ENCODE measurements at regions not wholly inside any gene's neighbourhood (a gene's known extent, or its start where the extent isn't known, plus 50 kb on each side); places are given as distances from the start of the nearest gene placed in this dataset.
"Not testable (repeated sequence)": the region's sequence is repeated elsewhere in the genome, so short reads cannot be mapped to it uniquely, and the experiment has no call there.

DNA sequence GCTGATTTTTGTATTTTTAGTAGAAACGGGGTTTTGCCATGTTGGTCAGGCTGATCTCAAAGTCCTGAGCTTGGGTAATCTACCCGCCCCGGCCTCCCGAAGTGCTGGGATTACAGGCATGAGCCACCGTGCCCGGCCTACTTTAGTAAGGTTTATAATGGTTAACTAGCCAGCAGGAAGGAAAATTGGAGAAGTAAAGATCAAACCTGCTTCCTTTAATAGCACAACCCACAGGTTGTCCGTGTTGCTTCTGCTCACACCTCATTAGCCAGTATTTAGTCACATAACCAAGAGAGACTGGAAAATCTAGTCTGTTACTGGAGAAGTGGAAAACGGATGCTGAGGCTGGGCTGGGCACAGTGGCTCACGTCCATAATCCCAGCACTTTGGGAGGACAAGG lies 51.9 kb upstream of the TBL1XR1 start:
- H3K4me1 ChIP-seq (ENCODE audit: control insufficient read depth in 1 of 2, insufficient read depth in 2 of 2, low read length in 2 of 2), result no peaks in the 10 kb centered on the region
- no peaks in the 10 kb centered on the region for H3K36me3 ChIP-seq (ENCODE audit: control insufficient read depth in 1 of 2, insufficient read depth in 2 of 2, low read length in 2 of 2)
- no peaks in the 10 kb centered on the region for H3K27me3 ChIP-seq (ENCODE audit: low read depth, low read length)
- H3K4me3 ChIP-seq (ENCODE audit: low read depth in 1 of 2, low read length in 2 of 2), result no peak overlapping the region
- H3K9me3 ChIP-seq (ENCODE audit: control insufficient read depth in 1 of 2, low read length in 2 of 2), result no peaks in the 10 kb centered on the region
- H3K27ac ChIP-seq (ENCODE audit: low read length), result no peak overlapping the region

DNA sequence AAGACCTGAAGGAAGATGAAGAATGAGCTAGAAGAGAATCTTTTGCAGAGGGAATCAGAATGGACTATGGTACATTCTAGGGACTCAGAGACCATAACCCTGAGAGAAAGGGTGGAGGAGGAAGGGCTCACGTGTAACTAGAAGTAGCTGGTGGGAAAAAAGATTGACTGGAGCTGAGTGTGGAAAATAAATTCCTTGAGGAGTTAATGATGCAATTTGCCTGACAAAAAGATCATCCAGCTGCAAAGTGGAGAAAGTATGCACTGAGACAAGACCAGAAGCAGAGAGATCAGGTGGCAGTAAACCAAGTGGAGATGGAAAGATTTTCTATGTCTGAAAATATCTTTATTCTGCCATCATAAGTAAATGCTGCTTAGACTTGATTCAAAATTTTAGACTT lies 52.9 kb upstream of the TBL1XR1 start:
- no peaks in the 10 kb centered on the region for H3K4me1 ChIP-seq (ENCODE audit: control insufficient read depth in 1 of 2, insufficient read depth in 2 of 2, low read length in 2 of 2)
- H3K9me3 ChIP-seq (ENCODE audit: control insufficient read depth in 1 of 2, low read length in 2 of 2), result no peaks in the 10 kb centered on the region
- H3K27me3 ChIP-seq (ENCODE audit: low read depth, low read length), result no peaks in the 10 kb centered on the region
- no peaks in the 10 kb centered on the region for H3K36me3 ChIP-seq (ENCODE audit: control insufficient read depth in 1 of 2, insufficient read depth in 2 of 2, low read length in 2 of 2)
- H3K27ac ChIP-seq (ENCODE audit: low read length), result no peak overlapping the region
- H3K4me3 ChIP-seq (ENCODE audit: low read depth in 1 of 2, low read length in 2 of 2), result no peak overlapping the region

DNA sequence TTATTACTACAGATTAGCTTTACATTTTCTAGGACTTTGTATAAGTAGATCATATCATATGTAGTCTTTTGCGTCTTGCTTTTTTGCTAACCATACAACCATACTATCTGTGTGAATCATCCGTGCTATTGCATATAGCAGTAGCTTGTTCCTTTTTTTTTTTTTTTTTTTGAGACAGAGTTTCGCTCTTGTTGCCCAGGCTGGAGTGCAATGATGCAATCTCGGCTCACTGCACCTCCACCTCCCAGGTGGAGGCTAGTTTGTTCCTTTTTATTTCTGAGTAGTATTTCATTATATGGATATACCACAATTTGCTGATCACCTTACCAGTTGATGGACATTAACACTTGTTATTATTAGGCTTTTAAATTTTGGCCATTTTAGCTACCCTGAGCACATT lies 54.5 kb upstream of the TBL1XR1 start:
- no peak overlapping the region for H3K27ac ChIP-seq (ENCODE audit: low read length)
- no peaks in the 10 kb centered on the region for H3K27me3 ChIP-seq (ENCODE audit: low read depth, low read length)
- H3K36me3 ChIP-seq (ENCODE audit: control insufficient read depth in 1 of 2, insufficient read depth in 2 of 2, low read length in 2 of 2), result no peaks in the 10 kb centered on the region
- no peaks in the 10 kb centered on the region for H3K4me1 ChIP-seq (ENCODE audit: control insufficient read depth in 1 of 2, insufficient read depth in 2 of 2, low read length in 2 of 2)
- no peak overlapping the region for H3K4me3 ChIP-seq (ENCODE audit: low read depth in 1 of 2, low read length in 2 of 2)
- H3K9me3 ChIP-seq (ENCODE audit: control insufficient read depth in 1 of 2, low read length in 2 of 2), result no peaks in the 10 kb centered on the region

DNA sequence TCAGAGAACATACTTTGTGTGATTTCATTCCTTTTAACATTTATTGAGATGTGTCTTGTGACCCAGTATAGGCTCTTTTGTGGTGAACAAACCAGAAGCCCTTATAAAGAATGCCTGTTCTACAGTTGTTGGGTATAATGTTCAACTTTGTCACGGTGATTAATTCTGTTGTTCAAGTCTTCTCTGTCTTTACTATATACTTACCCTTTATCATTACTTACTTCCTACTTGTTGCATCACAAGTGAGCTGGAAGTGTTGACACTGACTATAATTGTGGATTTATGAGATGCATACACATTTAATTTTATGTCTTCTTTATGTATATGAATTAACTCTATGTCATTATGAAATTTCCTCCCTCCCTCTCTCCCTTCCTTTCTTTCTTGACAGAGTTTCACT lies 59.7 kb upstream of the TBL1XR1 start:
- H3K27me3 ChIP-seq (ENCODE audit: low read depth, low read length), result no peaks in the 10 kb centered on the region
- H3K36me3 ChIP-seq (ENCODE audit: control insufficient read depth in 1 of 2, insufficient read depth in 2 of 2, low read length in 2 of 2), result no peaks in the 10 kb centered on the region
- no peak overlapping the region for H3K4me3 ChIP-seq (ENCODE audit: low read depth in 1 of 2, low read length in 2 of 2)
- H3K27ac ChIP-seq (ENCODE audit: low read length), result no peak overlapping the region
- no peaks in the 10 kb centered on the region for H3K9me3 ChIP-seq (ENCODE audit: control insufficient read depth in 1 of 2, low read length in 2 of 2)
- no peaks in the 10 kb centered on the region for H3K4me1 ChIP-seq (ENCODE audit: control insufficient read depth in 1 of 2, insufficient read depth in 2 of 2, low read length in 2 of 2)

DNA sequence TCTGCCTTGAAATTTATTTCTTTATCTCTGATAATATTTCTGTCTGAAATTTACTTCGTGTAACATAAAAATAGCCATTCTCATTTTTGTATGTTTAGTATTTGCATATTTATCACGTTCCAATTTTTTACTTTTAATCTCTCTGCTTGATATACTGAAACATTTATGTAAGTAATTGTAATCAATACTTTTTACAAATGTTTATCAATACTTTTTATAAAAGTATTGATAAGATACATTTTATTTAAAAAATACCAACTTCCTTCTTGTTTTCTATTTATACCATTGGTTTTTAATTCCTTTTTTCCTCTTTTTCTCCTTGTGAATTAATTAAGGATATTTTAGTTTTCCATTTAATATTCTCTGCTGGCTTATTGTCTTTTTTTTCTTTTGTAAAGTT lies 60.3 kb upstream of the TBL1XR1 start:
- H3K9me3 ChIP-seq (ENCODE audit: control insufficient read depth in 1 of 2, low read length in 2 of 2), result no peaks in the 10 kb centered on the region
- H3K27me3 ChIP-seq (ENCODE audit: low read depth, low read length), result no peaks in the 10 kb centered on the region
- no peaks in the 10 kb centered on the region for H3K36me3 ChIP-seq (ENCODE audit: control insufficient read depth in 1 of 2, insufficient read depth in 2 of 2, low read length in 2 of 2)
- H3K27ac ChIP-seq (ENCODE audit: low read length), result no peak overlapping the region
- no peak overlapping the region for H3K4me3 ChIP-seq (ENCODE audit: low read depth in 1 of 2, low read length in 2 of 2)
- H3K4me1 ChIP-seq (ENCODE audit: control insufficient read depth in 1 of 2, insufficient read depth in 2 of 2, low read length in 2 of 2), result no peaks in the 10 kb centered on the region

DNA sequence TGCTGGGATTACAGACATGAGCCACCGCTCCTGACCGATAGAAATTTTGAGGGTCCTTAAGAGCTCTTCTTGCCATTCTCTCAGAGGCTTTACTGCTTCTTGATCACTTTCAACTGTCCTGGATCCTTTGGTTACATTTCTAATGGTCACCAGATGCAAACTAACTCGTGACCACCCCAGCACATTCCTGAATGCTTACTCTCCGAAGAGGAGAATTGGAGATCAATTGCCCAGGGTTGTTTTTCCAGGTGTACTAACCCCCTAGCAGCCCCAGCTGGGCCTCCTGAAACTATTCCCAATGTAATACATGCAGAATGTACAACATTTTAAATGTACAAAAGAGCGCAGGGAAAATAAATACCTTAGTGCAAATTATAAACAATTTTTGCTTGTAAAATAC lies 65.1 kb upstream of the TBL1XR1 start:
- Histone ChIP-seq H3K27me3 (ENCODE audit: low read depth, low read length) (no peaks in the 10 kb centered on the region), H3K9me3 (ENCODE audit: control insufficient read depth in 1 of 2, low read length in 2 of 2) (no peaks in the 10 kb centered on the region), H3K4me3 (ENCODE audit: low read depth in 1 of 2, low read length in 2 of 2) (no peak overlapping the region), H3K27ac (ENCODE audit: low read length) (no peak overlapping the region), H3K4me1 (ENCODE audit: control insufficient read depth in 1 of 2, insufficient read depth in 2 of 2, low read length in 2 of 2) (no peaks in the 10 kb centered on the region), H3K36me3 (ENCODE audit: control insufficient read depth in 1 of 2, insufficient read depth in 2 of 2, low read length in 2 of 2) (no peaks in the 10 kb centered on the region)

DNA sequence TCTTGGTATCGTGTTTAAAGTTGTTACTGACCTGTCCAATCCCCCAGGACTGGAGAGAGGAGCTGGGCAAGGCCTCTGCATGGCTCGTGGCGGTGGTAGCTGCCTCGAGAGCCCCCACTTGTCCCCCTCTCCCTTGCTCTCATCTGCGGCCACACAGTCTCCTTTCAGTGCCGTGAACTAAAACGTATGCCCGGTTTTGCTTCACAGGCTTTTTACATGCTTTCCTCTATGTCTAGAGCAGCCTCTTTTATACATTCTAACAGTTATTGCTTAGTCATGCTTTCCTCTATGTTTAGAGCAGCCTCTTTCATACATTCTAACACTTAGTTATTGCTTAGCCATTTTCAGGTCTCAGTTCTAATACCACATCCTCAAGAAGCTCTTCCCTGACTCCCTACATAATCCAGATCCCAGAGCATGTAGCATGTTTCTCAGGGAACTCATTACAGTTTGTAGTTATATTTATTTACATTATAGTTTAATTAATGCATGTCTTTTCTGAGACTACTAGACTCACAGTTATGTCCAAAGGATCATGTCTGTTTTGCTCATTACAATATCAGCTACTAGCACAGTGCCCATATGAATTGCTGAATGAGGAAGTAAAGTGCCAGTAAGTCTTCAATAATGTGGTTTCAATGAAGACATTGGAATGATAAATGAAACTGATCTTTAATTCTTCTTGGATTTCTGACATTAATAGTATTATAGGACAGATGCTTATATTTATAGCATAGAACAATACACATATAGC lies 66.5 kb upstream of the TBL1XR1 start:
- Histone ChIP-seq H3K4me1 (ENCODE audit: control insufficient read depth in 1 of 2, insufficient read depth in 2 of 2, low read length in 2 of 2) (no peaks in the 10 kb centered on the region), H3K27ac (ENCODE audit: low read length) (no peak overlapping the region), H3K36me3 (ENCODE audit: control insufficient read depth in 1 of 2, insufficient read depth in 2 of 2, low read length in 2 of 2) (no peaks in the 10 kb centered on the region), H3K4me3 (ENCODE audit: low read depth in 1 of 2, low read length in 2 of 2) (no peak overlapping the region), H3K27me3 (ENCODE audit: low read depth, low read length) (no peaks in the 10 kb centered on the region), H3K9me3 (ENCODE audit: control insufficient read depth in 1 of 2, low read length in 2 of 2) (no peaks in the 10 kb centered on the region)

DNA sequence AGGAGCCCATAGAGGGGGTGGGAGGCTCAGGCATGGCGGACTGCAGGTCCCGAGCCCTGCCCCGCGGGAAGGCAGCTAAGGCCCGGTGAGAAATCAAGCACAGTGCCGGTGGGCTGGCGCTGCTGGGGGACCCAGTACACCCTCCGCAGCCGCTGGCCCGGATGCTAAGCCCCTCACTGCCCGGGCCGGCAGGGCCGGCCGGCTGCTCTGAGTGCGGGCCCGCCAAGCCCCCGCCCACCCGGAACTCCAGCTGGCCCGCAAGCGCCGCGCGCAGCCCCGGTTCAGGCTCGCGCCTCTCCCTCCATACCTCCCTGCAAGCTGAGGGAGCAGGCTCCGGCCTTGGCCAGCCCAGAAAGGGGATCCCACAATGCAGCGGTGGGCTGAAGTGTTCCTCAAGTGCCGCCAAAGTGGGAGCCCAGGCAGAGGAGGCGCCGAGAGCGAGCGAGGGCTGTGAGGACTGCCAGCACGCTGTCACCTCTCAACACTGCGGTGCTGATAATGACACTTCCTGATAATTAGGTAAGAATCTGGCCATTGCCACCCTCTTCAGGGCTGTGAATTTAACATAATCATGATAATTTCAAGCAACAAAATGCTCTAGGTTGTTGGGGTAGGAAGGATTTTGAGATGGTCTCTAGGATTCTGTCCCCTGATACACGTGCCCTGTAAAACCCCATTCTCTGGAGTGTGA lies 74.7 kb upstream of the TBL1XR1 start:
- H3K27ac ChIP-seq (ENCODE audit: low read length); H3K9me3 ChIP-seq (ENCODE audit: control insufficient read depth in 1 of 2, low read length in 2 of 2); H3K4me1 ChIP-seq (ENCODE audit: control insufficient read depth in 1 of 2, insufficient read depth in 2 of 2, low read length in 2 of 2); H3K4me3 ChIP-seq (ENCODE audit: low read depth in 1 of 2, low read length in 2 of 2); H3K27me3 ChIP-seq (ENCODE audit: low read depth, low read length); H3K36me3 ChIP-seq (ENCODE audit: control insufficient read depth in 1 of 2, insufficient read depth in 2 of 2, low read length in 2 of 2): not testable (repeated sequence)

DNA sequence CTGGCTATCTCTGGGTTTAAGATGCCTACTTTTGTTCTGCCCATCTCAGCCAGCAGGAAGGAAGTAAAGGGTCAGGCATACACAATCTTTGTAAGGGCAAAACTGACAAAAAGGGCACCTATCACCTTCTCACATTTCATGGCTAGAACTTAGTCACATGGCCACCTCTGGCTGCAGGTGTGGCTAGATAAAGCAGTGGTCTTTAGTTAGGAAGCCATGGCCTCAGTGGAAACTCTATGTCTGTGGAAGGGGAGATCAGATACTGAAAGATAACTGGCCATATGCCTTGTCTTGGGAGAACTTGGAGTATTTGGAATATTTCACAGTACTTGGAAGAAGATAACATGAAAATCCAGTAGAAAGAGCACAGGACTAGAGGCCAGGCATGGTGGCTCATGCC lies 80.7 kb upstream of the TBL1XR1 start:
- peaks cover 0 to 6% of the 10 kb centered on the region in 2 donors for H3K4me1 ChIP-seq (ENCODE audit: control insufficient read depth in 1 of 2, insufficient read depth in 2 of 2, low read length in 2 of 2)
- H3K9me3 ChIP-seq (ENCODE audit: control insufficient read depth in 1 of 2, low read length in 2 of 2), result no peaks in the 10 kb centered on the region
- H3K27ac ChIP-seq (ENCODE audit: low read length), result no peak overlapping the region
- H3K27me3 ChIP-seq (ENCODE audit: low read depth, low read length), result no peaks in the 10 kb centered on the region
- no peak overlapping the region for H3K4me3 ChIP-seq (ENCODE audit: low read depth in 1 of 2, low read length in 2 of 2)
- no peaks in the 10 kb centered on the region for H3K36me3 ChIP-seq (ENCODE audit: control insufficient read depth in 1 of 2, insufficient read depth in 2 of 2, low read length in 2 of 2)

DNA sequence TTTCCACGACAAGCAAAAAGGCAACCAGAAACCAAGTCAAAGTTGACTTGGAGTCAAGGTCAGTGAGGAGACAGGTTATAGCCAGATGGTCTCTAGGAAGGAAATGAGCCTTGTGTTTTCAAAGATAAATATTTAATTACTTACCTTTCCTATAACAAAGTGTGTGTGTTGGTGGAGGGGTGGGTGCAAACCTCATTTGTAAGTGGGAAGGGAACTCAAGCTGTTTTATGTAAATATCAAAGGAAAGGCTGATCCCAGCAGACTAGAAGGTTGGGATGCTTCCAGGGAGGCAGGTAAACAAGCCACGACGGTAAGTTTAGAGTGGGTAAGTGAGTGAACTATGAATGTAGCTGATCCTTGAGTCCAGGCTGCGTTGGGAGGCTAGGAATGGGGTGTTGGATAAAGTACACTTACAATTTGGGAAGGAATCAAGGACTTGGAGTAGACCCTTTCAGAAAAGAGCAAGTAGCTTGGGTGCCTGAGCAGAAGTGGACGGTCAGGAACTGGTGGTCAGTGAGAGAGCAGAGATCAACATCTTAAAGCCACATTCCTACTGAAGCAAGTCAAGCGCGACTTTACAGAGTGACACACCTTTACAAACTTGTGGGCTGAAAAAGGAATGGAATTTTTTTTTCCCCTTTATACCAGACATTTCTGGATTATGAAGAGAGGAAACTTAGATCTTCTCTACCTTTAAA lies 82.0 kb upstream of the TBL1XR1 start:
- Histone ChIP-seq H3K36me3 (ENCODE audit: control insufficient read depth in 1 of 2, insufficient read depth in 2 of 2, low read length in 2 of 2) (no peaks in the 10 kb centered on the region), H3K27me3 (ENCODE audit: low read depth, low read length) (no peaks in the 10 kb centered on the region), H3K4me3 (ENCODE audit: low read depth in 1 of 2, low read length in 2 of 2) (no peak overlapping the region), H3K9me3 (ENCODE audit: control insufficient read depth in 1 of 2, low read length in 2 of 2) (no peaks in the 10 kb centered on the region), H3K4me1 (ENCODE audit: control insufficient read depth in 1 of 2, insufficient read depth in 2 of 2, low read length in 2 of 2) (peaks cover 4 to 6% of the 10 kb centered on the region in 2 donors), H3K27ac (ENCODE audit: low read length) (no peak overlapping the region)

DNA sequence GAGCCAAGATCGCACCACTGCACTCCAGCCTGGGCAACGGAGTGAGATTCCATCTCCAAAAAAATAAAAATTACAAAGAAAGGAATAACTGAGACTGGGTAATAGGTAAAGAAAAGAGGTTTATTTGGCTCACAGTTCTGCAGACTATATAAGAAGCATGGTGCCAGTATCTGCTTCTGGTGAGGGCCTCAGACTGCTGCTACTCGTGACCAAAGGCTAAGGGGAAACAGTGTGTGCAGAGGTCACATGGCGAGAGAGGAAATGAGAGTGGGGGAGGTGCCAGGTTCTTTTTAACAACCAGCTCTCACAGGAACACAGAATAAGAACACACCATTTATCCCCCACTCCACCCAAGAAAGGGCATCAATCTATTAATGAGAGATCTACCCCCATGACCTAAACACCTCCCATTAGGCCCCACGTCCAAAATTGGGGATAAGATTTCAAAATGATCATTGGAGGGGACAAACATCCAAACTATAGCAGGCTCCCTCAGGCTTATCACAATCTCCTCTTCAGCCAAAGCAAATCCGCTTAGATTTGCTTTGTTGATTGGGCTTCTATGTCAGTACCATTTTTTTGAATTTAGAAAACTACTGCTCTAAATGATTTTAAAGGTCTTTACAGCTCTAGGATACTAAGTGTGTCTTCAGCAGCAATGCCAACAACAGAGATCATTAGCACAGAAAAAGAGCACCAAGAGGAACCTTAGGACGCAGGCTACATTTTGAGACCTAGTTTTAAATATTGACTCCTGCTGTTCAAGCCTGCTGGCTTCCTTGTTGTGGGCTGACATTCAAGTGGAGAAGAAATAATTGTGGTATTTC lies 84.2 kb upstream of the TBL1XR1 start:
- Histone ChIP-seq H3K27me3 (ENCODE audit: low read depth, low read length) (no peaks in the 10 kb centered on the region), H3K27ac (ENCODE audit: low read length) (no peak overlapping the region), H3K4me1 (ENCODE audit: control insufficient read depth in 1 of 2, insufficient read depth in 2 of 2, low read length in 2 of 2) (peaks cover 4 to 6% of the 10 kb centered on the region in 2 donors), H3K4me3 (ENCODE audit: low read depth in 1 of 2, low read length in 2 of 2) (no peak overlapping the region), H3K36me3 (ENCODE audit: control insufficient read depth in 1 of 2, insufficient read depth in 2 of 2, low read length in 2 of 2) (no peaks in the 10 kb centered on the region), H3K9me3 (ENCODE audit: control insufficient read depth in 1 of 2, low read length in 2 of 2) (no peaks in the 10 kb centered on the region)

All from muscle layer of duodenum (tissue), 2 donors.